ENCODE measurements at regions not wholly inside any gene's neighbourhood (a gene's known extent, or its start where the extent isn't known, plus 50 kb on each side); places are given as distances from the start of the nearest gene placed in this dataset.

DNA sequence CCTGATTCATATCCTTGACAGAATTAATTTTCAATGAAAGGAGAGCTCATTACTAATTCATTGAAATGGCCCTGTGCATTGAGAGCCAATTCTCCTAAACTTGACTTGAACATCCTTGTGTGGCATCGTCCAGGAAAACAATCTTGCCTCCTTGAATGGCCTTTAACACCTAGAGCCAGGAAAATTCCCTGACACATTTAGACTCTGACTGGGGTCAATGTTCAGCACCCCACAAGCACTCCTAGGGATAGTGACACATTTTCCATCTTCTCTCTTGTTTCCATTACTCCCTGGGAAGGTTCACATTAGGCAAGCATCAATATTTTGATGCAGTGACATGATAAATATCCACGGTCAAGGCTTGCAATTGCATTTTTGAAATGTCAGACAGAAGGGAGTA is 218.9 kb downstream of the LACC1 start:
- ChIA-PET CTCF (no interaction called here), POLR2A (no interaction called here)
- TF ChIP-seq, protein P1, sequence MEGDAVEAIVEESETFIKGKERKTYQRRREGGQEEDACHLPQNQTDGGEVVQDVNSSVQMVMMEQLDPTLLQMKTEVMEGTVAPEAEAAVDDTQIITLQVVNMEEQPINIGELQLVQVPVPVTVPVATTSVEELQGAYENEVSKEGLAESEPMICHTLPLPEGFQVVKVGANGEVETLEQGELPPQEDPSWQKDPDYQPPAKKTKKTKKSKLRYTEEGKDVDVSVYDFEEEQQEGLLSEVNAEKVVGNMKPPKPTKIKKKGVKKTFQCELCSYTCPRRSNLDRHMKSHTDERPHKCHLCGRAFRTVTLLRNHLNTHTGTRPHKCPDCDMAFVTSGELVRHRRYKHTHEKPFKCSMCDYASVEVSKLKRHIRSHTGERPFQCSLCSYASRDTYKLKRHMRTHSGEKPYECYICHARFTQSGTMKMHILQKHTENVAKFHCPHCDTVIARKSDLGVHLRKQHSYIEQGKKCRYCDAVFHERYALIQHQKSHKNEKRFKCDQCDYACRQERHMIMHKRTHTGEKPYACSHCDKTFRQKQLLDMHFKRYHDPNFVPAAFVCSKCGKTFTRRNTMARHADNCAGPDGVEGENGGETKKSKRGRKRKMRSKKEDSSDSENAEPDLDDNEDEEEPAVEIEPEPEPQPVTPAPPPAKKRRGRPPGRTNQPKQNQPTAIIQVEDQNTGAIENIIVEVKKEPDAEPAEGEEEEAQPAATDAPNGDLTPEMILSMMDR (IDR thresholded peaks at IDR 0.05; ENCODE audit: insufficient read depth, low read length, missing control alignments), result no peak
- DNase-seq (ENCODE audit: low read depth, low spot score), result no peak
- H3K4me3 ChIP-seq (ENCODE audit: low read depth, low read length), result no peak overlapping the region

DNA sequence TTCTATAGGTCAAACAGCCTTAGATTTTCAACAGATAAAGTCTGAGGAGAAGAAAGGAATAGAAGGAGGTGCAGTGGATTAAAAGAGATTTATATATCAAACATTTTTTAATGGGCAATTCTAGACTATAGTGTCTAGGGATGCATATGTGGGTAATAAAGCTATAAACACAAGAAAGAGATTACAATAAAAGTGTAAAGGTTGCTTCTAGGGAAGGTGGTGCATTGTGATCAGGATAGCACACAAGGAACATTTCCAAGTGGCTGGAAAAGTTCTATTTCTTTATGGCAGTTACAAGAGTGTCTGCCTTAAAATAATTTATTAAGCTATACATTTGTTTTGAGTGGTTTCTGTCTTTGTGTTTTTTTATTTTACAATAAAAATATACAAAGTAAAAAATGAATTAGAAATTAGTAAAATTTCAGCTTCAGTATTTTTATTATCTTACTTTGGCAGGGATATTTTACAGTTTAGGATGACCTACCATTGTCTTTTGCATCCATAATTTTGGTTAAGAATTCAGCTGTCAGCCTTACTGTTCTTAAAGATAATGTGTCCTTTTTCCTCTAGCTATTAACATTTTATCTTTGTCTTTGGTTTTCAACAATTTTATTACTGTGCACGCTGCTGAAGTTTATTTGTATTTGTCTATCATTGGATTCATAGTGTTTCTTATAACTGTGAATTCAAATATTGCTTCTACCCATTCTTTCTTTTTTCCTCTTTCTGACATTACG is 221.8 kb downstream of the LACC1 start:
- ChIA-PET POLR2A (no interaction called here), CTCF (no interaction called here)
- no peak for DNase-seq (ENCODE audit: low read depth, low spot score)
- TF ChIP-seq, protein P1 (IDR thresholded peaks at IDR 0.05; ENCODE audit: insufficient read depth, low read length, missing control alignments), result no peak
- H3K4me3 ChIP-seq (ENCODE audit: low read depth, low read length), result no peak overlapping the region

DNA sequence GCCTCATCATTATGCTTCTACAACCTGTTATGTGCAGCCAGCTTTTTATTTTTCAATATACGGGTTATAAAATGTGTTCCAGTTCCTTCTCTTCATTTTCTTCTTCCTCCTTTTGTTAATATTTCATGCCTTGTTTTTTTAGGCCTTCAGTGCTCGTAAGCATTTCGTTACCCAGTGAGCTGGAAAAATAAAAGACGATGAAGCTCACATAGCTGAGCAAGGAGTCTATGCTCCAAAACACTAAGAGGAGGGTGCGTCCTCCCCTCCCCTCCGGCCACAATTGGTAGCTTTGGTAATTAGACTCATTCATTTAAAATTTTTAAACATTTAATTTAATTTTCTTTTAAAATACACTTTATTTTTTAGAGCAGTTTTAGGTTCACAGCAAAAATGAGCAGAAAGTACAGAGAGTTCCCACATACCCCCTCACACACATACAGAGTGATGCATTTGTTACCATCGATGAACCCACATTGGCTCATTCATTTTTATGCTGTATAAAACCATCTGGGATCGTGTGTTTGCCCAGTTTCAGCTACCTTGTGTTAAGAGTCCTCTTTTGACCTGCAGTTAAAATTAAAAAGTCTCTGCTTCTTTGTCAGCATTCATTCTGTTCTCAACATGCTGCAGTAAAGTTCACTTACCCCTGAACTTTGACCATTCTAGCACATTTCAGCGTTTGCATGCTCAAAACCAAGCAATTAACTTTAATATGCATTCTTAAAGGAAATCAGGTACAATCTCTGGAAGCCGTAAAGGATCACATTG is 223.9 kb downstream of the LACC1 start:
- no peak for DNase-seq (ENCODE audit: low read depth, low spot score)
- ChIA-PET POLR2A (no interaction called here), CTCF (no interaction called here)

DNA sequence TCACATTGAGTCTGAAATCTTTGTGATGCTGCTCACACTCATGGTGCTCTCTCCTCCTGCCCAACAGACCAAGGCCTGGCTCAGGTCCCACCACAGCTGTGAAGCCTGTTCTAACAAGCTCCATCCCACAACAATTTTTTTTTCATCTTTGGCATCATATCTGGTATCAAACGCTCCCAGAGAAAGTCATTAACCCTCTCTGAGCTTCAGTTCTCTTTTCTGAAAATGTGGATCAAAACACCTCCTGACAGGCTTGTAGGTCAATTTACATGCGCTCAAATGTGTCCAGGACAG is 224.4 kb downstream of the LACC1 start:
- TF ChIP-seq, protein P1 (IDR thresholded peaks at IDR 0.05; ENCODE audit: insufficient read depth, low read length, missing control alignments), result no peak
- ChIA-PET CTCF (no interaction called here), POLR2A (no interaction called here)
- H3K4me3 ChIP-seq (ENCODE audit: low read depth, low read length), result no peak overlapping the region
- DNase-seq (ENCODE audit: low read depth, low spot score), result no peak

More for the DNA sequence above, 223.9 kb downstream of the LACC1 start:
- no peak overlapping the region for H3K4me3 ChIP-seq (ENCODE audit: low read depth, low read length)
- TF ChIP-seq, protein P1 (IDR thresholded peaks at IDR 0.05; ENCODE audit: insufficient read depth, low read length, missing control alignments), result no peak

DNA sequence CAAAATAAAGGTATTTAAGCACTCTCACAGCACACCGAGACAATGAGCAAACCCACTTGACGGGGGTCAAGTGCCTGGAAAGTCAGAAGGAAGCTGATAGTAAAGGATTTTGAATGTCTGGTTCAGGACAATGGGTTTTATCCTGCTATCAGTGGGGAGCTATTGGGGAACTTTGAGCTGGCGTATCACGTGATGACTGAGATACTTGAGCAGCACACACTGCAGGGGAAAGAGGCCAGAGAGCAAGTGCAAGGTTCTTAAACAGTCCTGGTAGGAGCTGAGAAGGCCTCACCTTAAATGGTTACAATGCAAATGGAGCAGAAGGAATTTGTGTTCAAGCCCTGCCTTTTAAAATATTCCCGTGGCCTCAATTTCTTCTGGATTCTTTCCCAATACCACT is 225.3 kb downstream of the LACC1 start:
- ChIA-PET CTCF (no interaction called here), POLR2A (no interaction called here)
- TF ChIP-seq, protein P1 (IDR thresholded peaks at IDR 0.05; ENCODE audit: insufficient read depth, low read length, missing control alignments), result no peak
- DNase-seq (ENCODE audit: low read depth, low spot score), result no peak
- H3K4me3 ChIP-seq (ENCODE audit: low read depth, low read length), result no peak overlapping the region

DNA sequence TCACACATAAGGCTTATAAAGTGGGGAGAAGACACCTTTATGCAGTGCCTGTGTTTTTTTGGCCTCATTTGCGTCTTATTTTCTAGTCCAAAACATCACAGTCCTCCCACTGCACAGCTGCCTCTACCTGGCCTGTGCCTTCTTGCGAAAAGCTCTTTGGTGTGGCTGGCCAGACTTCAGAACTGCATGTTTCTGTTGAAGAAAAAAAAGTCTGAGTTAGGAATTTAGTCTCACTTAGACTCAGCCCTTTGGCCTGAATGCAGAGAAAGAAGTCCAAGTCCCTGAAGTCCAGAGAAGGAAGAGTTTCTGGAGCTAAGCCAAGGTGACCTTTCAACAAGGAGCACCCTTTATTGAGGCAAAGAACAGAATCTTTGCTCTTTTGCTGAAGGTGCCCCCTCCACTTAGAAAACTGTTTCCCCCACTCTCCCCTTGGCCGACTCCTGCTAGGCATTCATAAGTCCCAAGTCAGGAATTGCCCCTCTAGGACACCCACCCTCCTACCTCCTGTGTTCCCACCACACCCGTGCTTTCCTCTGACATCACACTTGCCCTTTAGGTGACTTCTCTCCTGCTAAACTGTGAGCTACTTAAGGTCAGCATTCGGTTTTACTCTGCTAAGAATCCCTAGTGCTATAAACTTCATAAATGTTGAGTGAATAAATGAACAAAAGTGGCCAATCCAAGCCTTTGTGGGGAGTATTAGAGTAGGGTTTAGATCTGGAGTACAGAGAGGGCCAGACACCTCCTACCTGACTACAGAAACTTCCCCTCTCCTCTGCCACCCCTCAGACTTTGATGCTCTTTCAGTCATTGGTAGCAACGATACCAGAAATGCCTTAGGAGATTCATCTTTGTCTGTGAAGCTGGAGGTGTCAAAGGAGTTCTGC is 226.8 kb downstream of the LACC1 start:
- POLR2A ChIA-PET, result no interaction called here
- CTCF ChIA-PET, result interaction anchor here (1.6 kb wide), 1 partner anchor 11 kb away, joined by 5 read pairs; no protein-coding TSS in a partner anchor

More for the DNA sequence above, 226.8 kb downstream of the LACC1 start:
- DNase-seq (ENCODE audit: low read depth, low spot score), result no peak
- H3K4me3 ChIP-seq (ENCODE audit: low read depth, low read length), result no peak overlapping the region
- TF ChIP-seq, protein P1 (IDR thresholded peaks at IDR 0.05; ENCODE audit: insufficient read depth, low read length, missing control alignments), result no peak

Measured in AG04449 (cell line).